Body of pancreas (tissue), 4 donors: ENCODE measurements at regions not wholly inside any gene's neighbourhood (a gene's known extent, or its start where the extent isn't known, plus 50 kb on each side); places are given as distances from the start of the nearest gene placed in this dataset.

Experiments used
- CTCF ChIP-seq, 7 experiments: fragments of 450-650 bp in 4 of 7; fragments of 200-600 bp in 3 of 7; sonication (generic) in 3 of 7; IDR thresholded peaks; one replicate each; pipeline ENCODE4 v1.5.1; 2016 to 2019; ENCODE audit warnings: antibody characterized with exemption in 7 of 7
- POLR2A ChIP-seq, 3 donors: fragments of 450-650 bp; IDR thresholded peaks; one replicate each; pipeline ENCODE4 v1.6.1; 2016; ENCODE audit warnings: antibody characterized with exemption in 3 of 3, mild to moderate bottlenecking in 2 of 3

- TF ChIP-seq POLR2A (IDR thresholded peaks at IDR 0.05), result no peak
- no peak for TF ChIP-seq CTCF (IDR thresholded peaks at IDR 0.05)
Measured at GRCh38 chrX:99248180-99248579, 1161.9 kb downstream of the PCDH19 start.
